ENCODE measurements at regions not wholly inside any gene's neighbourhood (a gene's known extent, or its start where the extent isn't known, plus 50 kb on each side); places are given as distances from the start of the nearest gene placed in this dataset.

DNA sequence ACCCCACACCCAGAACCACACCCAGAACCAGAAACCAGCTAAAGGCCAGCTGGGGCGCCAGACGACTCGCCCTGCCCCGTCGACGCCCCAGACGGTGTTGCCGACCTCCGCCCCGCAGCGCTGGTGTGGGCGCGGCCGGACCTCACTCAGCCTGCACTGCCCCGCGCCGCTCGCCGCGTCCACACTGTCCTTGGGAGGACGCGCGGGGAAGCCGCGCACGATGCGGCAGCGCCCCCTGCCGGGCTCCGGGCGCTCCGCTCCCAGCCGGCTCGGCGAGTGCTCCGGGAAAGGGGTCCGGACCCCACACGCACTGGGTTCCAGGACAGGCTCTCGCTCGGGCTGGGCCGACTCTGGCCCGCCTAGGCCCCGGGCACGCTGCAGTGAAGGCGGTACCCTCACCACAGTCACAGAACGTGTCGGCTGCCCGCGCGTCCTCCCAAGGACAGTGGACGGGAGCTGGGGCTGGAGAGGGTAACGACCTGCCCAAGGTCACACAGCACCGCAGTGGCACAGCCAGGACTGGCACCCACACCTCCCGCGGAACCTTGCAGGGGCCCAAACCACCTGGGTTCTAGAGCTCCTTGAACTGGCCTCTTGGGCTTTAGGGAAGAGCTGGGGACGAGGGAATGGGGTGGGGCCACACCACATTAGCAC is 90.2 kb downstream of the DMRTA2 start:
- peak overlapping the region; percentile 95 for H3K4me2 ChIP-seq (ENCODE audit: control insufficient read depth, extremely low read depth, insufficient read depth, low read depth, low read length)
- no peaks in the 10 kb centered on the region for H3K9me1 ChIP-seq (ENCODE audit: control insufficient read depth, extremely low read depth, insufficient read depth, low read length)
- dilution Hi-C loops (cut with MboI; ENCODE audit: extremely low pct_ligation_motif_present, low sequenced_read_pairs), result no loop called here
- DNase-seq (ENCODE audit: low read depth, low spot score) (no peak), FAIRE-seq (no peak)
- H3K27ac ChIP-seq (ENCODE audit: control insufficient read depth, insufficient read depth, low read length), result no peak overlapping the region
- H3K9me3 ChIP-seq (ENCODE audit: control insufficient read depth, low read depth, low read length), result no peaks in the 10 kb centered on the region
- H4K20me1 ChIP-seq (ENCODE audit: control insufficient read depth, extremely low read depth, insufficient read depth, low read length), result no peaks in the 10 kb centered on the region
- H3K27me3 ChIP-seq (ENCODE audit: control insufficient read depth, extremely low read depth, insufficient read depth, low read length), result peaks cover 7% of the 10 kb centered on the region
- H3K4me3 ChIP-seq (ENCODE audit: control insufficient read depth in 2 of 3, extremely low read depth in 1 of 3, insufficient read depth in 2 of 3, low read depth in 1 of 3, low read length in 3 of 3), result peak overlapping the region; percentile 40 to 70 (median 64)
- H3K4me1 ChIP-seq (ENCODE audit: control insufficient read depth, extremely low read depth, insufficient read depth, low read length), result peaks cover 6% of the 10 kb centered on the region
- peak overlapping the region; percentile 87 for H2AFZ ChIP-seq (ENCODE audit: control insufficient read depth, low read length)
- H3K9ac ChIP-seq (ENCODE audit: control insufficient read depth, extremely low read depth, insufficient read depth, low read length), result peak overlapping the region; percentile 43
- H3K79me2 ChIP-seq (ENCODE audit: control insufficient read depth, insufficient read depth, low read length), result no peaks in the 10 kb centered on the region
- no peaks in the 10 kb centered on the region for H3K36me3 ChIP-seq (ENCODE audit: control insufficient read depth in 2 of 2, extremely low read depth in 1 of 2, insufficient read depth in 2 of 2, low read length in 2 of 2)
- TF ChIP-seq, protein P1, sequence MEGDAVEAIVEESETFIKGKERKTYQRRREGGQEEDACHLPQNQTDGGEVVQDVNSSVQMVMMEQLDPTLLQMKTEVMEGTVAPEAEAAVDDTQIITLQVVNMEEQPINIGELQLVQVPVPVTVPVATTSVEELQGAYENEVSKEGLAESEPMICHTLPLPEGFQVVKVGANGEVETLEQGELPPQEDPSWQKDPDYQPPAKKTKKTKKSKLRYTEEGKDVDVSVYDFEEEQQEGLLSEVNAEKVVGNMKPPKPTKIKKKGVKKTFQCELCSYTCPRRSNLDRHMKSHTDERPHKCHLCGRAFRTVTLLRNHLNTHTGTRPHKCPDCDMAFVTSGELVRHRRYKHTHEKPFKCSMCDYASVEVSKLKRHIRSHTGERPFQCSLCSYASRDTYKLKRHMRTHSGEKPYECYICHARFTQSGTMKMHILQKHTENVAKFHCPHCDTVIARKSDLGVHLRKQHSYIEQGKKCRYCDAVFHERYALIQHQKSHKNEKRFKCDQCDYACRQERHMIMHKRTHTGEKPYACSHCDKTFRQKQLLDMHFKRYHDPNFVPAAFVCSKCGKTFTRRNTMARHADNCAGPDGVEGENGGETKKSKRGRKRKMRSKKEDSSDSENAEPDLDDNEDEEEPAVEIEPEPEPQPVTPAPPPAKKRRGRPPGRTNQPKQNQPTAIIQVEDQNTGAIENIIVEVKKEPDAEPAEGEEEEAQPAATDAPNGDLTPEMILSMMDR (optimal IDR thresholded peaks at IDR 0.05 in 1 of 3, IDR thresholded peaks at IDR 0.05 in 1 of 3, conservative IDR thresholded peaks at IDR 0.05 in 1 of 3; ENCODE audit: extremely low read depth in 1 of 3, insufficient read depth in 2 of 3, low read length in 3 of 3), result peak; percentile 48 to 94 (median 80)
- TF ChIP-seq EZH2 (IDR thresholded peaks at IDR 0.05; ENCODE audit: low read length), result peak; percentile 10

GRCh38 chr1:50329332-50329932 is 93.8 kb downstream of the DMRTA2 start:
- H3K27me3 ChIP-seq (ENCODE audit: control insufficient read depth, extremely low read depth, insufficient read depth, low read length), result peaks cover 4% of the 10 kb centered on the region

More at GRCh38 chr1:50329332-50329932, 93.8 kb downstream of the DMRTA2 start:
- dilution Hi-C loops (cut with MboI; ENCODE audit: extremely low pct_ligation_motif_present, low sequenced_read_pairs), result no loop called here
- no peak overlapping the region for H3K27ac ChIP-seq (ENCODE audit: control insufficient read depth, insufficient read depth, low read length)
- no peak overlapping the region for H3K4me2 ChIP-seq (ENCODE audit: control insufficient read depth, extremely low read depth, insufficient read depth, low read depth, low read length)
- DNase-seq (ENCODE audit: low read depth, low spot score) (no peak), FAIRE-seq (no peak)
- no peaks in the 10 kb centered on the region for H3K9me3 ChIP-seq (ENCODE audit: control insufficient read depth, low read depth, low read length)
- no peaks in the 10 kb centered on the region for H4K20me1 ChIP-seq (ENCODE audit: control insufficient read depth, extremely low read depth, insufficient read depth, low read length)
- H3K79me2 ChIP-seq (ENCODE audit: control insufficient read depth, insufficient read depth, low read length), result no peaks in the 10 kb centered on the region
- no peaks in the 10 kb centered on the region for H3K9me1 ChIP-seq (ENCODE audit: control insufficient read depth, extremely low read depth, insufficient read depth, low read length)
- TF ChIP-seq, protein P1 (optimal IDR thresholded peaks at IDR 0.05 in 1 of 3, IDR thresholded peaks at IDR 0.05 in 1 of 3, conservative IDR thresholded peaks at IDR 0.05 in 1 of 3; ENCODE audit: extremely low read depth in 1 of 3, insufficient read depth in 2 of 3, low read length in 3 of 3), result no peak
- no peak for TF ChIP-seq EZH2 (IDR thresholded peaks at IDR 0.05; ENCODE audit: low read length)
- H2AFZ ChIP-seq (ENCODE audit: control insufficient read depth, low read length), result no peak overlapping the region
- H3K4me3 ChIP-seq (ENCODE audit: control insufficient read depth in 2 of 3, extremely low read depth in 1 of 3, insufficient read depth in 2 of 3, low read depth in 1 of 3, low read length in 3 of 3), result no peak overlapping the region
- H3K36me3 ChIP-seq (ENCODE audit: control insufficient read depth in 2 of 2, extremely low read depth in 1 of 2, insufficient read depth in 2 of 2, low read length in 2 of 2), result no peaks in the 10 kb centered on the region
- peaks cover 6% of the 10 kb centered on the region for H3K4me1 ChIP-seq (ENCODE audit: control insufficient read depth, extremely low read depth, insufficient read depth, low read length)
- no peak overlapping the region for H3K9ac ChIP-seq (ENCODE audit: control insufficient read depth, extremely low read depth, insufficient read depth, low read length)

Data from keratinocyte (primary cell).